ENCODE measurements at regions not wholly inside any gene's neighbourhood (a gene's known extent, or its start where the extent isn't known, plus 50 kb on each side); places are given as distances from the start of the nearest gene placed in this dataset.
"Not testable (repeated sequence)": the region's sequence is repeated elsewhere in the genome, so short reads cannot be mapped to it uniquely, and the experiment has no call there.

GRCh38 chr6:134614606-134615485 is 296.9 kb upstream of the SGK1 start:
- DNase-seq (ENCODE audit: low read depth in 1 of 2, low spot score in 1 of 2): no peak

- not testable (repeated sequence) for DNase-seq (ENCODE audit: low read depth in 1 of 2, low spot score in 1 of 2)
Observed at GRCh38 chr6:134612128-134612527, 294.2 kb upstream of the SGK1 start.

- DNase-seq (ENCODE audit: low read depth in 1 of 2, low spot score in 1 of 2): no peak
Observed at GRCh38 chr6:134610411-134610810, 292.5 kb upstream of the SGK1 start.

- no peak for DNase-seq (ENCODE audit: low read depth in 1 of 2, low spot score in 1 of 2)
Observed at GRCh38 chr6:134609716-134610261, 291.9 kb upstream of the SGK1 start.

GRCh38 chr6:134607411-134607810 is 289.5 kb upstream of the SGK1 start:
- no peak for DNase-seq (ENCODE audit: low read depth in 1 of 2, low spot score in 1 of 2)

- no peak for DNase-seq (ENCODE audit: low read depth in 1 of 2, low spot score in 1 of 2)
Observed at GRCh38 chr6:134605034-134605433, 287.1 kb upstream of the SGK1 start.

GRCh38 chr6:134604014-134604676 is 286.2 kb upstream of the SGK1 start:
- DNase-seq (ENCODE audit: low read depth in 1 of 2, low spot score in 1 of 2): no peak

- DNase-seq (ENCODE audit: low read depth in 1 of 2, low spot score in 1 of 2): no peak
Observed at GRCh38 chr6:134603561-134603960, 285.6 kb upstream of the SGK1 start.

GRCh38 chr6:134602123-134602522 is 284.2 kb upstream of the SGK1 start:
- no peak for DNase-seq (ENCODE audit: low read depth in 1 of 2, low spot score in 1 of 2)

- DNase-seq (ENCODE audit: low read depth in 1 of 2, low spot score in 1 of 2): no peak
Observed at GRCh38 chr6:134600671-134601070, 282.8 kb upstream of the SGK1 start.

- DNase-seq (ENCODE audit: low read depth in 1 of 2, low spot score in 1 of 2): no peak
Observed at GRCh38 chr6:134599079-134599478, 281.2 kb upstream of the SGK1 start.

GRCh38 chr6:134596191-134596590 is 278.3 kb upstream of the SGK1 start:
- DNase-seq (ENCODE audit: low read depth in 1 of 2, low spot score in 1 of 2): no peak

GRCh38 chr6:134594881-134595280 is 277.0 kb upstream of the SGK1 start:
- DNase-seq (ENCODE audit: low read depth in 1 of 2, low spot score in 1 of 2): no peak

GRCh38 chr6:134593887-134594286 is 276.0 kb upstream of the SGK1 start:
- DNase-seq (ENCODE audit: low read depth in 1 of 2, low spot score in 1 of 2): no peak

GRCh38 chr6:134593442-134593841 is 275.5 kb upstream of the SGK1 start:
- no peak for DNase-seq (ENCODE audit: low read depth in 1 of 2, low spot score in 1 of 2)

- DNase-seq (ENCODE audit: low read depth in 1 of 2, low spot score in 1 of 2): no peak
Observed at GRCh38 chr6:134593024-134593423, 275.1 kb upstream of the SGK1 start.

- DNase-seq (ENCODE audit: low read depth in 1 of 2, low spot score in 1 of 2): no peak
Observed at GRCh38 chr6:134590449-134590848, 272.5 kb upstream of the SGK1 start.

- DNase-seq (ENCODE audit: low read depth in 1 of 2, low spot score in 1 of 2): no peak
Observed at GRCh38 chr6:134590004-134590403, 272.1 kb upstream of the SGK1 start.

- no peak for DNase-seq (ENCODE audit: low read depth in 1 of 2, low spot score in 1 of 2)
Observed at GRCh38 chr6:134589512-134589911, 271.6 kb upstream of the SGK1 start.

GRCh38 chr6:134588267-134588666 is 270.4 kb upstream of the SGK1 start:
- DNase-seq (ENCODE audit: low read depth in 1 of 2, low spot score in 1 of 2): no peak

- DNase-seq (ENCODE audit: low read depth in 1 of 2, low spot score in 1 of 2): no peak
Observed at GRCh38 chr6:134585517-134585873, 267.6 kb upstream of the SGK1 start.

- DNase-seq (ENCODE audit: low read depth in 1 of 2, low spot score in 1 of 2): no peak
Observed at GRCh38 chr6:134584847-134585516, 267.1 kb upstream of the SGK1 start.
